Right atrium auricular region (tissue), 2 donors: ENCODE measurements at regions not wholly inside any gene's neighbourhood (a gene's known extent, or its start where the extent isn't known, plus 50 kb on each side); places are given as distances from the start of the nearest gene placed in this dataset.

Experiments used
- DNase-seq: peaks from one replicate; pipeline ENCODE4 v3.0.0-alpha.2; 2019; ENCODE audit warnings: low spot score
- H3K27ac ChIP-seq, 2 donors: fragments of 200-600 bp; sonication (generic); 1 replicate in 1 of 2; 2 replicates in 1 of 2; pipeline ENCODE4 v1.5.1; 2016 to 2019
- H3K27me3 ChIP-seq, 2 donors: fragments of 200-600 bp; sonication (generic); one replicate each; pipeline versions ENCODE4 v1.5.1 to v1.6.0; 2017 to 2019
- H3K36me3 ChIP-seq: fragments of 200-600 bp; sonication (generic); one replicate; pipeline ENCODE4 v1.5.1; 2016
- H3K4me1 ChIP-seq, 2 donors: fragments of 200-600 bp; sonication (generic); one replicate each; pipeline versions ENCODE4 v1.5.1 to v1.6.0; 2017 to 2019
- H3K4me3 ChIP-seq, 2 donors: fragments of 200-600 bp; sonication (generic); 1 replicate in 1 of 2; 2 replicates in 1 of 2; pipeline ENCODE4 v1.5.1; 2017 to 2019; ENCODE audit warnings: mild to moderate bottlenecking in 1 of 2, moderate library complexity in 1 of 2
- H3K9me3 ChIP-seq, 2 donors: fragments of 200-600 bp; sonication (generic); one replicate each; pipeline ENCODE4 v1.5.1; 2019
- CTCF ChIP-seq, 2 donors: fragments of 200-600 bp; sonication (generic); IDR thresholded peaks; one replicate each; pipeline ENCODE4 v1.5.1; 2019; ENCODE audit warnings: antibody characterized with exemption in 2 of 2

- no peak for DNase-seq
- Histone ChIP-seq H3K4me3 (no peak overlapping the region), H3K27me3 (no peaks in the 10 kb centered on the region), H3K27ac (no peak overlapping the region), H3K4me1 (no peaks in the 10 kb centered on the region), H3K36me3 (no peaks in the 10 kb centered on the region), H3K9me3 (no peaks in the 10 kb centered on the region)
- no peak for TF ChIP-seq CTCF (IDR thresholded peaks at IDR 0.05)
Measured at GRCh38 chr14:66233591-66233990, 252.6 kb upstream of the CCDC196 start.

- no peak for DNase-seq
- Histone ChIP-seq H3K27me3 (no peaks in the 10 kb centered on the region), H3K9me3 (no peaks in the 10 kb centered on the region), H3K4me1 (no peaks in the 10 kb centered on the region), H3K36me3 (no peaks in the 10 kb centered on the region), H3K27ac (no peak overlapping the region), H3K4me3 (no peak overlapping the region)
- TF ChIP-seq CTCF (IDR thresholded peaks at IDR 0.05), result no peak
Measured at GRCh38 chr14:66234411-66234810, 251.8 kb upstream of the CCDC196 start.

GRCh38 chr14:66237741-66238140 is 248.4 kb upstream of the CCDC196 start:
- no peak for TF ChIP-seq CTCF (IDR thresholded peaks at IDR 0.05)

GRCh38 chr14:66238969-66239368 is 247.2 kb upstream of the CCDC196 start:
- Histone ChIP-seq H3K27ac (no peak overlapping the region), H3K4me1 (no peaks in the 10 kb centered on the region), H3K36me3 (no peaks in the 10 kb centered on the region), H3K9me3 (no peaks in the 10 kb centered on the region), H3K4me3 (no peak overlapping the region), H3K27me3 (no peaks in the 10 kb centered on the region)
- no peak for TF ChIP-seq CTCF (IDR thresholded peaks at IDR 0.05)
- DNase-seq, result no peak

More at GRCh38 chr14:66237741-66238140, 248.4 kb upstream of the CCDC196 start:
- Histone ChIP-seq H3K4me1 (no peaks in the 10 kb centered on the region), H3K36me3 (no peaks in the 10 kb centered on the region), H3K27me3 (no peaks in the 10 kb centered on the region), H3K9me3 (no peaks in the 10 kb centered on the region), H3K4me3 (no peak overlapping the region), H3K27ac (no peak overlapping the region)
- DNase-seq, result no peak

GRCh38 chr14:66239589-66239988 is 246.6 kb upstream of the CCDC196 start:
- H3K4me1 ChIP-seq, result no peaks in the 10 kb centered on the region
- H3K27me3 ChIP-seq, result no peaks in the 10 kb centered on the region
- H3K36me3 ChIP-seq, result no peaks in the 10 kb centered on the region
- no peak overlapping the region for H3K27ac ChIP-seq
- no peak for TF ChIP-seq CTCF (IDR thresholded peaks at IDR 0.05)
- no peaks in the 10 kb centered on the region for H3K9me3 ChIP-seq
- DNase-seq, result no peak
- no peak overlapping the region for H3K4me3 ChIP-seq

GRCh38 chr14:66240105-66240504 is 246.1 kb upstream of the CCDC196 start:
- H3K4me1 ChIP-seq, result no peaks in the 10 kb centered on the region
- H3K36me3 ChIP-seq, result no peaks in the 10 kb centered on the region
- DNase-seq, result no peak
- no peak overlapping the region for H3K4me3 ChIP-seq
- H3K9me3 ChIP-seq, result no peaks in the 10 kb centered on the region
- no peaks in the 10 kb centered on the region for H3K27me3 ChIP-seq
- no peak overlapping the region for H3K27ac ChIP-seq
- TF ChIP-seq CTCF (IDR thresholded peaks at IDR 0.05), result no peak
